H1 (cell line): ENCODE measurements at regions not wholly inside any gene's neighbourhood (a gene's known extent, or its start where the extent isn't known, plus 50 kb on each side); places are given as distances from the start of the nearest gene placed in this dataset.
"Not testable (repeated sequence)": the region's sequence is repeated elsewhere in the genome, so short reads cannot be mapped to it uniquely, and the experiment has no call there.

Source experiments
- CTCF ChIA-PET: fragments of 300-600 bp; sonication (Branson Sonifier 250); formaldehyde crosslinking; loops from one replicate; lab custom pipeline; 2021; ENCODE audit not compliant: partially characterized antibody; lab: Charles Lee
- POLR2A ChIA-PET: fragments of 300-600 bp; sonication (Branson Sonifier 250); formaldehyde crosslinking; loops from one replicate; lab custom pipeline; 2021; ENCODE audit warnings: inconsistent platforms; ENCODE audit not compliant: partially characterized antibody; lab: Charles Lee
- DNase-seq, 2 experiments: peaks; one replicate each; pipeline versions ENCODE4 v3.0.0 to v3.0.0-alpha.2; 2010 to 2022; ENCODE audit warnings: low spot score in 2 of 2, low read depth in 1 of 2, mixed read lengths in 1 of 2
- FAIRE-seq: peaks from 2 replicates; lab custom pipeline; 2011; peaks lifted over from hg19 to GRCh38; lab: Jason Lieb, UNC
- H2AFZ ChIP-seq: 2 replicates; pipeline ENCODE4 v1.8.1; 2012; ENCODE audit warnings: low read length, inconsistent platforms
- H2AK5ac ChIP-seq: 2 replicates; pipeline ENCODE4 v1.6.1; 2013; ENCODE audit warnings: low read depth, low read length
- H2BK120ac ChIP-seq: replicated peaks from 2 replicates; pipeline ENCODE3; 2013; ENCODE audit warnings: low read depth, low read length, inconsistent platforms
- H2BK12ac ChIP-seq: 2 replicates; pipeline ENCODE4 v1.6.1; 2013; ENCODE audit warnings: low read depth, low read length
- H2BK15ac ChIP-seq: 2 replicates; pipeline ENCODE4 v1.6.1; 2013; ENCODE audit warnings: low read length
- H2BK20ac ChIP-seq: 2 replicates; pipeline ENCODE4 v1.6.1; 2013; ENCODE audit warnings: low read length
- H2BK5ac ChIP-seq: 2 replicates; pipeline ENCODE4 v1.6.1; 2013; ENCODE audit warnings: low read depth, low read length
- H3K14ac ChIP-seq: 2 replicates; pipeline ENCODE4 v1.6.1; 2013; ENCODE audit warnings: inconsistent platforms; ENCODE audit not compliant: insufficient read length
- H3K18ac ChIP-seq: 2 replicates; pipeline ENCODE4 v1.6.1; 2013; ENCODE audit warnings: low read length; ENCODE audit errors: extremely low read depth
- H3K23ac ChIP-seq: 2 replicates; pipeline ENCODE4 v1.6.1; 2013; ENCODE audit warnings: inconsistent platforms; ENCODE audit not compliant: insufficient read length
- H3K23me2 ChIP-seq: 2 replicates; pipeline ENCODE4 v1.6.1; 2013; ENCODE audit warnings: low read depth, low read length
- H3K27ac ChIP-seq: 2 replicates; pipeline ENCODE4 v1.6.1; 2011; ENCODE audit warnings: low read depth, low read length, inconsistent platforms
- H3K27me3 ChIP-seq, 4 experiments: replicated peaks in 1 of 4; 1 replicate in 1 of 4; 2 replicates in 3 of 4; pipeline versions ENCODE4 v1.6.1 to v1.8.1; 2011 to 2013; ENCODE audit warnings: low read length in 3 of 4, mild to moderate bottlenecking in 3 of 4, inconsistent platforms in 2 of 4, mixed read lengths in 2 of 4, moderate library complexity in 1 of 4; ENCODE audit not compliant: control insufficient read depth in 3 of 4, insufficient read depth in 3 of 4; ENCODE audit errors: extremely low read depth in 1 of 4
- H3K36me3 ChIP-seq, 4 experiments: 2 replicates each; pipeline versions ENCODE4 v1.6.1 to v1.8.1; 2011 to 2013; ENCODE audit warnings: mild to moderate bottlenecking in 4 of 4, low read length in 3 of 4, moderate library complexity in 2 of 4, control low read depth in 1 of 4, inconsistent platforms in 1 of 4; ENCODE audit not compliant: insufficient read depth in 4 of 4, control insufficient read depth in 2 of 4
- H3K4ac ChIP-seq: replicated peaks from 2 replicates; pipeline ENCODE3; 2013; ENCODE audit warnings: low read length, low read depth, mixed read lengths, inconsistent platforms; ENCODE audit not compliant: insufficient read length
- H3K4me1 ChIP-seq, 4 experiments: replicated peaks in 1 of 4; 1 replicate in 1 of 4; 2 replicates in 3 of 4; pipeline versions ENCODE4 v1.6.1 to v1.8.1; 2011 to 2013; ENCODE audit warnings: low read length in 3 of 4, inconsistent platforms in 2 of 4, mixed read lengths in 1 of 4; ENCODE audit not compliant: insufficient read depth in 4 of 4, control insufficient read depth in 3 of 4
- H3K4me2 ChIP-seq, 2 experiments: 2 replicates each; pipeline versions ENCODE4 v1.6.1 to v1.8.1; 2011 to 2013; ENCODE audit warnings: low read depth in 2 of 2, low read length in 2 of 2, control low read depth in 1 of 2, inconsistent platforms in 1 of 2, mild to moderate bottlenecking in 1 of 2; ENCODE audit not compliant: insufficient read depth in 1 of 2
- H3K4me3 ChIP-seq, 4 experiments: fragments of 200-600, 300-600 bp in 1 of 4; sonication (generic), shearing (Covaris generic), sonication (Bioruptor Twin) in 1 of 4; 2 replicates each; pipeline versions ENCODE4 v1.5.1 to v1.8.1; 2011 to 2016; ENCODE audit warnings: low read length in 4 of 4, low read depth in 3 of 4, control low read depth in 2 of 4, inconsistent platforms in 2 of 4, mild to moderate bottlenecking in 2 of 4, mixed read lengths in 1 of 4, moderate library complexity in 1 of 4; ENCODE audit not compliant: insufficient read depth in 2 of 4; ENCODE audit errors: extremely low read depth in 1 of 4
- H3K56ac ChIP-seq: replicated peaks from 2 replicates; pipeline ENCODE3; 2013; ENCODE audit warnings: low read depth, mild to moderate bottlenecking, mixed read lengths, low read length, inconsistent platforms; ENCODE audit not compliant: insufficient read length
- H3K79me1 ChIP-seq: 2 replicates; pipeline ENCODE4 v1.6.1; 2013; ENCODE audit warnings: low read depth, low read length, control low read depth
- H3K79me2 ChIP-seq, 2 experiments: 2 replicates each; pipeline versions ENCODE4 v1.6.1 to v1.8.1; 2012 to 2013; ENCODE audit warnings: low read length in 2 of 2, mild to moderate bottlenecking in 2 of 2, inconsistent platforms in 1 of 2; ENCODE audit not compliant: insufficient read depth in 2 of 2, control insufficient read depth in 1 of 2
- H3K9ac ChIP-seq, 4 experiments: replicated peaks in 1 of 4; 1 replicate in 1 of 4; 2 replicates in 3 of 4; pipeline versions ENCODE4 v1.6.1 to v1.8.1; 2011 to 2013; ENCODE audit warnings: low read depth in 3 of 4, low read length in 3 of 4, control low read depth in 2 of 4, mild to moderate bottlenecking in 2 of 4, moderate library complexity in 2 of 4, inconsistent platforms in 1 of 4; ENCODE audit errors: extremely low read depth in 1 of 4
- H3K9me3 ChIP-seq, 2 experiments: 2 replicates each; pipeline versions ENCODE4 v1.6.1 to v1.8.1; 2012 to 2013; ENCODE audit warnings: mild to moderate bottlenecking in 2 of 2, moderate library complexity in 2 of 2, control low read depth in 1 of 2, inconsistent platforms in 1 of 2, low read depth in 1 of 2, low read length in 1 of 2, mixed read lengths in 1 of 2; ENCODE audit not compliant: insufficient read depth in 2 of 2
- H4K20me1 ChIP-seq, 2 experiments: replicated peaks in 1 of 2; 2 replicates each; pipeline versions ENCODE3 to v1.8.1; 2011 to 2013; ENCODE audit warnings: inconsistent platforms in 2 of 2, low read length in 2 of 2, mild to moderate bottlenecking in 1 of 2; ENCODE audit not compliant: insufficient read depth in 2 of 2, control insufficient read depth in 1 of 2
- H4K5ac ChIP-seq: 2 replicates; pipeline ENCODE4 v1.6.1; 2013; ENCODE audit warnings: low read length, low read depth, mixed read lengths, inconsistent platforms; ENCODE audit not compliant: insufficient read length
- H4K8ac ChIP-seq: 2 replicates; pipeline ENCODE4 v1.8.0; 2013; ENCODE audit warnings: mild to moderate bottlenecking, moderate library complexity, low read length, inconsistent platforms; ENCODE audit not compliant: insufficient read depth; ENCODE audit errors: extremely low read depth
- H4K91ac ChIP-seq: replicated peaks from 2 replicates; pipeline ENCODE3; 2013; ENCODE audit warnings: low read length, mixed read lengths, inconsistent platforms; ENCODE audit not compliant: insufficient read length
- WGBS, 2 experiments: shearing (Covaris generic) in 1 of 2; methylation state at CpG; one replicate each; pipeline versions ENCODE4 v1.1.6 to v1.1.7; 2013 to 2015; ENCODE audit warnings: low lambda C conversion rate in 2 of 2, mixed read lengths in 2 of 2, inconsistent platforms in 1 of 2, low coverage in 1 of 2, missing lambda C conversion rate in 1 of 2; ENCODE audit not compliant: insufficient replicate concordance in 2 of 2, insufficient coverage in 1 of 2, insufficient read length in 1 of 2; ENCODE audit errors: extremely low coverage in 1 of 2, missing lambda C conversion rate in 1 of 2; 5-methylcytosine and 5-hydroxymethylcytosine counted together

DNA sequence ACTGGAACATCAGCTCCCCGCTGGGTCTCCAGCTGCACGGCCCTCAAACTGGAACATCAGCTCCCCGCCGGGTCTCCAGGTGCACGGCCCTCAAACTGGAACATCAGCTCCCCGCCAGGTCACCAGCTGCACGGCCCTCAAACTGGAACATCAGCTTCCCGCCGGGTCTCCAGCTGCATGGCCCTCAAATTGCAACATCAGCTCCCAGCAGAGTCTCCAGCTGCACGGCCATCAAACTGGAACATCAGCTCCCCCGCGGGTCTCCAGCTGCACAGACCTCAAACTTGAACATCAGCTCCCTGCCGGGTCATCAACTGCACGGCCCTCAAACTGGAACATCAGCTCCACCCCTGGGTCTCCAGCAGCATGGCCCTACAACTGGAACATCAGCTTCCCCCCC lies 95.8 kb upstream of the LPCAT1 start:
- POLR2A ChIA-PET, H2AFZ ChIP-seq, H3K36me3 ChIP-seq, H4K5ac ChIP-seq, H3K27ac ChIP-seq, H2BK15ac ChIP-seq, H2BK5ac ChIP-seq, H3K79me1 ChIP-seq, H3K14ac ChIP-seq, FAIRE-seq, H2BK120ac ChIP-seq, H3K79me2 ChIP-seq, H4K8ac ChIP-seq, DNase-seq, H3K23me2 ChIP-seq, H3K4ac ChIP-seq, H3K4me1 ChIP-seq, H3K56ac ChIP-seq, H2AK5ac ChIP-seq, H4K20me1 ChIP-seq, H3K4me2 ChIP-seq, H2BK20ac ChIP-seq, H3K18ac ChIP-seq, H2BK12ac ChIP-seq, H4K91ac ChIP-seq, H3K9ac ChIP-seq, H3K27me3 ChIP-seq, H3K23ac ChIP-seq, H3K4me3 ChIP-seq: not testable (repeated sequence)
- 93% methylated on average over 13 of the region's 14 CpGs; no CpG with 5 or more reads in 1 of the 2 experiments for WGBS, 2 experiments
- H3K9me3 ChIP-seq, result peaks cover 12 to 27% of the 10 kb centered on the region in 2 experiments; a peak in 3 of 4 replicates
- CTCF ChIA-PET, result interaction anchor here (0.7 to 3.0 kb wide), 10 partner anchors 8 to 450 kb away, joined by 3 to 10 read pairs (median 3); no protein-coding TSS in a partner anchor

DNA sequence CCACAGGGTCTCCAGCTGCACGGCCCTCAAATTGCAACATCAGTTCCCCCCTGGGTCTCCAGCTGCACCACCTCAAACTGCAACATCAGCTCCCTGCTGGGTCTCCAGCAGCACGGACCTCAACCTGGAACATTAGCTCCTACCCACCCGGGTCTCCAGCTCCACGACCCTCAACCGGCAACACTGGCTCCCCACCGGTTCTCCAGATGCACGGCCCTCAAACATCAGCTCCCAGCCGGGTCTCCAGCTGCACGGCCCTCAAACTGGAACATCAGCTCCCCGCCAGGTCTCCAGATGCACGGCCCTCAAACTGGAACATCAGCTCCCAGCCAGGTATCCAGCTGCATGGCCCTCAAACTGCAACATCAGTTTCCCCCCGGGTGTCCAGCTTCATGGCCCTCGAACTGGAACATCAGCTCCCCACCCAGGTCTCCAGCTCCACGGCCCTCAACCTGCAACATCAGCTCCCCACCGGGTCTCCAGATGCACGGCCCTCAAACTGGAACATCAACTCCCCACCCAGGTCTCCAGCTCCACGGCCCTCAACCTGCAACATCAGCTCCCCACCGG lies 94.6 kb upstream of the LPCAT1 start:
- DNase-seq, H3K27ac ChIP-seq, H3K36me3 ChIP-seq, H3K79me1 ChIP-seq, H3K4me3 ChIP-seq, H4K20me1 ChIP-seq, H2AK5ac ChIP-seq, FAIRE-seq, H3K56ac ChIP-seq, H2BK12ac ChIP-seq, H4K8ac ChIP-seq, H3K14ac ChIP-seq, H3K79me2 ChIP-seq, H3K4ac ChIP-seq, H4K5ac ChIP-seq, H2BK120ac ChIP-seq, H2BK15ac ChIP-seq, H2BK20ac ChIP-seq, H2AFZ ChIP-seq, H3K18ac ChIP-seq, H3K23ac ChIP-seq, H3K23me2 ChIP-seq, H3K27me3 ChIP-seq, H3K4me2 ChIP-seq, H3K4me1 ChIP-seq, H4K91ac ChIP-seq, H3K9ac ChIP-seq, H2BK5ac ChIP-seq: not testable (repeated sequence)
- POLR2A ChIA-PET, result interaction anchor here (0.5 to 0.6 kb wide), 2 partner anchors 14 to 29 kb away, joined by 3 to 4 read pairs; no protein-coding TSS in a partner anchor
- CTCF ChIA-PET, result interaction anchor here (0.7 to 3.0 kb wide), 13 partner anchors 9 to 1427 kb away, joined by 3 to 10 read pairs (median 4); partner anchors contain the start of gene LRRC14B
- WGBS, 2 experiments, result 93% methylated on average over 17 of the region's 18 CpGs; no CpG with 5 or more reads in 1 of the 2 experiments
- H3K9me3 ChIP-seq, result peaks cover 12 to 22% of the 10 kb centered on the region in 2 experiments; a peak in 3 of 4 replicates
